LNCaP clone FGC (cell line): ENCODE measurements at regions not wholly inside any gene's neighbourhood (a gene's known extent, or its start where the extent isn't known, plus 50 kb on each side); places are given as distances from the start of the nearest gene placed in this dataset.

Experiments used
- DNase-seq: peaks from one replicate; pipeline ENCODE4 v3.0.0-alpha.2; 2011; ENCODE audit warnings: low read depth
- H3K4me3 ChIP-seq: 2 replicates; pipeline ENCODE4 v1.5.1; 2011; ENCODE audit warnings: mild to moderate bottlenecking, low read depth, low read length, control low read depth
- CTCF ChIP-seq: IDR thresholded peaks from 2 replicates; pipeline ENCODE4 v1.5.1; 2012; ENCODE audit warnings: mild to moderate bottlenecking; ENCODE audit not compliant: control insufficient read depth, insufficient read depth; ENCODE audit errors: extremely low read depth

- H3K4me3 ChIP-seq = no peak overlapping the region
- DNase-seq = no peak
- TF ChIP-seq CTCF = no peak
These were observed 111.2 kb upstream of the NANOGP8 start for GRCh38 chr15:35196273-35196672.

GRCh38 chr15:35195649-35196048 lies 110.6 kb upstream of the NANOGP8 start:
- TF ChIP-seq CTCF = no peak
- no peak overlapping the region for H3K4me3 ChIP-seq
- no peak for DNase-seq

GRCh38 chr15:35195031-35195430 lies 109.9 kb upstream of the NANOGP8 start:
- TF ChIP-seq CTCF = no peak
- DNase-seq = no peak
- no peak overlapping the region for H3K4me3 ChIP-seq

- no peak overlapping the region for H3K4me3 ChIP-seq
- no peak for TF ChIP-seq CTCF
- no peak for DNase-seq
These were observed 109.2 kb upstream of the NANOGP8 start for GRCh38 chr15:35194296-35194695.

- no peak for DNase-seq
- TF ChIP-seq CTCF = no peak
- H3K4me3 ChIP-seq = no peak overlapping the region
These were observed 106.7 kb upstream of the NANOGP8 start for GRCh38 chr15:35191783-35192182.

- no peak for DNase-seq
- no peak for TF ChIP-seq CTCF
- H3K4me3 ChIP-seq = no peak overlapping the region
These were observed 101.3 kb upstream of the NANOGP8 start for GRCh38 chr15:35186346-35186745.

GRCh38 chr15:35184646-35185045 lies 99.6 kb upstream of the NANOGP8 start:
- DNase-seq = no peak
- H3K4me3 ChIP-seq = no peak overlapping the region
- TF ChIP-seq CTCF = no peak
